B cell (primary cell): ENCODE measurements at regions not wholly inside any gene's neighbourhood (a gene's known extent, or its start where the extent isn't known, plus 50 kb on each side); places are given as distances from the start of the nearest gene placed in this dataset.

Experiments used
- CTCF ChIP-seq: fragments of 200-600 bp; IDR thresholded peaks from one replicate; pipeline ENCODE4 v1.8.0; 2022; ENCODE audit warnings: antibody characterized with exemption, mild to moderate bottlenecking
- EZH2 ChIP-seq: IDR thresholded peaks from 2 replicates; pipeline ENCODE4 v1.6.1; 2012; ENCODE audit warnings: borderline replicate concordance, low read depth, mild to moderate bottlenecking, moderate library complexity, low read length; ENCODE audit not compliant: insufficient read depth, poor library complexity, severe bottlenecking

- TF ChIP-seq CTCF = no peak
- TF ChIP-seq EZH2 = no peak
Observed at GRCh38 chr2:216555274-216555673, 56.6 kb downstream of the RPL37A start.
